HT-29 (cell line): ENCODE measurements at regions not wholly inside any gene's neighbourhood (a gene's known extent, or its start where the extent isn't known, plus 50 kb on each side); places are given as distances from the start of the nearest gene placed in this dataset.

Source experiments
- DNase-seq: peaks from one replicate; pipeline ENCODE4 v3.0.0-alpha.2; 2015; ENCODE audit warnings: low spot score

GRCh38 chr16:85254921-85255320, 142.6 kb upstream of the CIBAR2 start:
- DNase-seq: no peak

GRCh38 chr16:85255777-85256176, 143.5 kb upstream of the CIBAR2 start:
- DNase-seq: no peak

GRCh38 chr16:85256190-85256739, 144.0 kb upstream of the CIBAR2 start:
- no peak for DNase-seq

GRCh38 chr16:85257483-85257882, 145.2 kb upstream of the CIBAR2 start:
- no peak for DNase-seq

- DNase-seq: no peak
Measured at GRCh38 chr16:85258166-85258565, 145.9 kb upstream of the CIBAR2 start.

GRCh38 chr16:85258629-85259028, 146.4 kb upstream of the CIBAR2 start:
- no peak for DNase-seq

- DNase-seq: no peak
Measured at GRCh38 chr16:85259115-85259831, 147.0 kb upstream of the CIBAR2 start.

- DNase-seq: no peak
Measured at GRCh38 chr16:85259832-85260167, 147.5 kb upstream of the CIBAR2 start.

GRCh38 chr16:85261204-85261603, 148.9 kb upstream of the CIBAR2 start:
- DNase-seq: no peak

GRCh38 chr16:85261657-85262557, 149.6 kb upstream of the CIBAR2 start:
- no peak for DNase-seq

GRCh38 chr16:85262558-85263238, 150.4 kb upstream of the CIBAR2 start:
- DNase-seq: no peak

GRCh38 chr16:85263239-85263585, 150.9 kb upstream of the CIBAR2 start:
- no peak for DNase-seq

- DNase-seq: no peak
Measured at GRCh38 chr16:85264752-85265151, 152.5 kb upstream of the CIBAR2 start.

- DNase-seq: no peak
Measured at GRCh38 chr16:85265161-85265784, 153.0 kb upstream of the CIBAR2 start.

GRCh38 chr16:85265810-85266209, 153.5 kb upstream of the CIBAR2 start:
- DNase-seq: no peak

- DNase-seq: no peak
Measured at GRCh38 chr16:85266857-85267256, 154.6 kb upstream of the CIBAR2 start.

GRCh38 chr16:85267414-85267945, 155.2 kb upstream of the CIBAR2 start:
- DNase-seq: no peak

- DNase-seq: no peak
Measured at GRCh38 chr16:85269165-85269564, 156.9 kb upstream of the CIBAR2 start.

GRCh38 chr16:85270374-85270773, 158.1 kb upstream of the CIBAR2 start:
- DNase-seq: no peak

- DNase-seq: no peak
Measured at GRCh38 chr16:85271198-85271597, 158.9 kb upstream of the CIBAR2 start.

- DNase-seq: no peak
Measured at GRCh38 chr16:85273293-85273692, 161.0 kb upstream of the CIBAR2 start.

- DNase-seq: no peak
Measured at GRCh38 chr16:85274501-85274900, 162.2 kb upstream of the CIBAR2 start.
